SK-N-SH (cell line): ENCODE measurements at regions not wholly inside any gene's neighbourhood (a gene's known extent, or its start where the extent isn't known, plus 50 kb on each side); places are given as distances from the start of the nearest gene placed in this dataset.

Experiments used
- CTCF ChIA-PET: fragments of 300-600, 350-600 bp; formaldehyde crosslinking; extraction: SDS; loops from one replicate; lab custom pipeline; 2021; lab: Yijun Ruan, JAX
- POLR2A ChIA-PET: fragments of 350-600 bp; sonication (Branson Sonifier 250); formaldehyde crosslinking; extraction: SDS; loops from one replicate; lab custom pipeline; 2020; ENCODE audit warnings: antibody characterized with exemption, inconsistent platforms; lab: Yijun Ruan, JAX
- DNase-seq: peaks from one replicate; pipeline ENCODE4 v3.0.0; 2012
- H2AFZ ChIP-seq: fragments of 200-600 bp; sonication (generic); 2 replicates; pipeline ENCODE4 v1.8.1; 2016; ENCODE audit warnings: antibody characterized with exemption, mild to moderate bottlenecking, low read depth
- H3F3A ChIP-seq: fragments of 200-600 bp; sonication (generic); replicated peaks from 2 replicates; pipeline ENCODE3; 2016; ENCODE audit warnings: antibody characterized with exemption, mild to moderate bottlenecking; ENCODE audit not compliant: insufficient read depth
- H3K27ac ChIP-seq, 2 experiments: fragments of 200-500 bp in 1 of 2; fragments of 200-600 bp in 1 of 2; sonication (Bioruptor generic) in 1 of 2; sonication (generic), shearing (Covaris generic) in 1 of 2; 2 replicates each; pipeline versions ENCODE4 v1.5.1 to v1.6.1; 2014 to 2016; ENCODE audit warnings: low read depth in 2 of 2, inconsistent platforms in 1 of 2, low read length in 1 of 2, mild to moderate bottlenecking in 1 of 2, mixed read lengths in 1 of 2
- H3K27me3 ChIP-seq: fragments of 200-600 bp; sonication (generic), shearing (Covaris generic); 2 replicates; pipeline ENCODE4 v1.6.1; 2016; ENCODE audit warnings: mixed run types; ENCODE audit not compliant: insufficient read depth
- H3K36me3 ChIP-seq, 2 experiments: fragments of 200-500 bp in 1 of 2; fragments of 200-600 bp in 1 of 2; sonication (Bioruptor generic) in 1 of 2; sonication (generic) in 1 of 2; replicated peaks in 1 of 2; 2 replicates each; pipeline versions ENCODE3 to v1.5.1; 2014 to 2016; ENCODE audit warnings: low read length in 1 of 2, mild to moderate bottlenecking in 1 of 2; ENCODE audit not compliant: insufficient read depth in 2 of 2, control insufficient read depth in 1 of 2
- H3K4me1 ChIP-seq, 2 experiments: fragments of 200-500 bp in 1 of 2; fragments of 200-600 bp in 1 of 2; sonication (Bioruptor generic) in 1 of 2; sonication (generic), shearing (Covaris generic) in 1 of 2; 2 replicates each; pipeline versions ENCODE4 v1.5.1 to v1.6.1; 2014 to 2016; ENCODE audit warnings: low read depth in 1 of 2, low read length in 1 of 2, mixed run types in 1 of 2; ENCODE audit not compliant: insufficient read depth in 2 of 2, control insufficient read depth in 1 of 2
- H3K4me2 ChIP-seq: fragments of 200-600 bp; sonication (generic), shearing (Covaris generic); 2 replicates; pipeline ENCODE4 v1.6.1; 2017; ENCODE audit warnings: mixed run types
- H3K4me3 ChIP-seq, 2 experiments: fragments of 200-500 bp in 1 of 2; fragments of 200-600 bp in 1 of 2; sonication (Bioruptor generic) in 1 of 2; sonication (generic), shearing (Covaris generic) in 1 of 2; 2 replicates each; pipeline versions ENCODE4 v1.5.1 to v1.8.1; 2014 to 2016; ENCODE audit warnings: low read depth in 2 of 2, inconsistent platforms in 1 of 2, low read length in 1 of 2, mild to moderate bottlenecking in 1 of 2, mixed read lengths in 1 of 2, moderate library complexity in 1 of 2
- H3K79me2 ChIP-seq: fragments of 200-600 bp; sonication (generic); 2 replicates; pipeline ENCODE4 v1.8.1; 2017; ENCODE audit warnings: mild to moderate bottlenecking; ENCODE audit not compliant: insufficient read depth
- H3K9ac ChIP-seq: fragments of 200-600 bp; sonication (generic); 2 replicates; pipeline ENCODE4 v1.6.1; 2017; ENCODE audit warnings: mixed run types
- H3K9me2 ChIP-seq: fragments of 200-600 bp; sonication (generic); 2 replicates; pipeline ENCODE4 v1.6.1; 2017; ENCODE audit warnings: mixed run types
- H3K9me3 ChIP-seq: fragments of 200-600 bp; sonication (generic); 2 replicates; pipeline ENCODE4 v1.6.1; 2017; ENCODE audit warnings: mixed run types, mild to moderate bottlenecking, moderate library complexity
- H4K20me1 ChIP-seq: fragments of 200-600 bp; sonication (generic); 2 replicates; pipeline ENCODE4 v1.6.1; 2017; ENCODE audit warnings: mild to moderate bottlenecking, mixed run types; ENCODE audit not compliant: insufficient read depth
- CHD2 ChIP-seq: fragments of 150-350 bp; IDR thresholded peaks from 2 replicates; pipeline ENCODE4 v1.6.1; 2018; ENCODE audit warnings: low read length; ENCODE audit not compliant: partially characterized antibody
- ELF1 ChIP-seq: IDR thresholded peaks from 2 replicates; pipeline ENCODE4 v1.4.0; 2012
- EZH2phosphoT487 ChIP-seq: fragments of 200-600 bp; sonication (generic); IDR thresholded peaks from 2 replicates; pipeline ENCODE4 v1.6.1; 2017; ENCODE audit warnings: low read depth, mixed run types, mild to moderate bottlenecking, antibody characterized with exemption, moderate library complexity, borderline replicate concordance
- GABPA ChIP-seq: IDR thresholded peaks from 2 replicates; pipeline ENCODE4 v1.4.0; 2012; ENCODE audit warnings: low read depth, mild to moderate bottlenecking
- NFIC ChIP-seq: IDR thresholded peaks from 2 replicates; pipeline ENCODE4 v1.4.0; 2012; ENCODE audit warnings: borderline replicate concordance
- NRF1 ChIP-seq: IDR thresholded peaks from 2 replicates; pipeline ENCODE4 v1.6.1; 2012; ENCODE audit warnings: low read depth, mild to moderate bottlenecking, low read length
- POLR2AphosphoS5 ChIP-seq: IDR thresholded peaks from 2 replicates; pipeline ENCODE4 v1.6.1; 2012; ENCODE audit warnings: low read depth, low read length
- RFX5 ChIP-seq: IDR thresholded peaks from 2 replicates; pipeline ENCODE4 v1.6.1; 2012; ENCODE audit warnings: mild to moderate bottlenecking, improper control_type of control experiment, low read length
- RXRA ChIP-seq: IDR thresholded peaks from 2 replicates; pipeline ENCODE4 v1.4.0; 2012; ENCODE audit warnings: low read depth, mild to moderate bottlenecking, borderline replicate concordance
- SMC3 ChIP-seq: IDR thresholded peaks from 2 replicates; pipeline ENCODE4 v1.6.1; 2012; ENCODE audit warnings: low read depth, low read length, improper control_type of control experiment
- TAF1 ChIP-seq: IDR thresholded peaks from 2 replicates; pipeline ENCODE4 v1.6.1; 2012; ENCODE audit warnings: low read depth, mild to moderate bottlenecking, low read length, moderate library complexity, borderline replicate concordance
- TEAD4 ChIP-seq: IDR thresholded peaks from 2 replicates; pipeline ENCODE4 v1.4.0; 2012; ENCODE audit warnings: mild to moderate bottlenecking, borderline replicate concordance; ENCODE audit not compliant: insufficient read depth
- WGBS: methylation state at CpG from one replicate; pipeline ENCODE4 v1.1.6; 2017; ENCODE audit warnings: low lambda C conversion rate; 5-methylcytosine and 5-hydroxymethylcytosine counted together
- TF ChIP-seq, protein P1 (sequence below): fragments of 200-600 bp; sonication (generic); IDR thresholded peaks from 2 replicates; pipeline ENCODE4 v1.6.1; 2017; ENCODE audit warnings: antibody characterized with exemption, mild to moderate bottlenecking, moderate library complexity
- TF ChIP-seq, protein P2 (sequence below): fragments of 150-350 bp; IDR thresholded peaks from 2 replicates; pipeline ENCODE4 v1.6.1; 2016; ENCODE audit warnings: mild to moderate bottlenecking, low read depth, low read length
- TF ChIP-seq, protein P3 (sequence below): IDR thresholded peaks from 2 replicates; pipeline ENCODE4 v1.6.1; 2012; ENCODE audit warnings: mild to moderate bottlenecking, low read depth, low read length, moderate library complexity

DNA sequence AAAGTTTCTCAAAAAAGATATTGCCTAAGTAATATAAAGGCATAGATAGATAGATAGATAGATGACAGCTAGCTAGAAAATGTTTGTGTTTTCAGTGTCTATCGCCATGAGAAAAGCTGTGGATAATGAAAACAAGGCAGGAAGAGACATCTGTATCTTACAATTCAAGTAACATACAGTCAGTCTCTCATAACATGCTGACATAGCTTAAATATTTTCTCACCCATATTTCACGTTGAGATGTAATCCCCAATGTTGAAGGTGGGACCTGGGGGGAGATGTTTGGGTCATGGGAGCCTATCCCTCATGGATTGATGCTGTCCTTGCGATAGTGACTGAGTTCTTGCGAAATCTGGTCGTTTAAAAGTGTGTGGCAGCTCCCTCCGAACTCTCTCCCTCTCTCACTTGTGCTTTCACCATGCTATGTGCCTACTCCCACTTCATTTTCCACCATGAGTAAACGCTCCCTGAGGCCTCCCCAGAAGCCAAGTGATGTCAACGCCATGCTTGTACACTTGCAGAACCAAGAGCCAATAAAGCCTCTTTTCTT is 856.8 kb upstream of the ADAMTS5 start (continued):
- TF ChIP-seq RXRA (no peak), GABPA (no peak), POLR2AphosphoS5 (no peak), ELF1 (no peak), NRF1 (no peak), CHD2 (no peak), SMC3 (no peak)

DNA sequence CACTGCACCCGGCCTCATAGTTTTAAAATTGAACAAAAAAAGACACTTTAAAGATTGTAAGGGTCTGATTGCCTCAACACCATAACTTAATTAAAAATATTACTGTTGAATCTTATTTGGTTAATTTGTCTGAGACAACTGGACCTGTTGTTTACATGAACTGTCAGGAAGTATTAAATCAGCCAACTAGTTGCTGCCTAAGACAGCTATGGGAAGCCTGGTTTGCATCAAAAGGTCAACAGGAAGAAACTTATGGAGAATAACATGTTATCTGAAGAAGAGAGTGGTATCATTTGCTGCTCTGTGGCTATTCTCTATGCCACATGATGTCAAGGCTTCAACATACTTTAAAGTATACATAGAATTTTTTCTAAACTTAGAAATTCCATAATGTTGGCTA is 853.5 kb upstream of the ADAMTS5 start:
- H3K9me2 ChIP-seq = no peaks in the 10 kb centered on the region
- no peak for TF ChIP-seq RXRA
- H3K4me3 ChIP-seq = no peak overlapping the region
- no peak overlapping the region for H2AFZ ChIP-seq
- no peaks in the 10 kb centered on the region for H3K79me2 ChIP-seq
- 64% methylated on average over 1 of the region's 1 CpG for WGBS
- CTCF ChIA-PET = no interaction called here
- no peaks in the 10 kb centered on the region for H3F3A ChIP-seq
- no peak overlapping the region for H3K9ac ChIP-seq
- H4K20me1 ChIP-seq = no peaks in the 10 kb centered on the region
- DNase-seq = no peak
- no peaks in the 10 kb centered on the region for H3K27me3 ChIP-seq
- POLR2A ChIA-PET = no interaction called here
- no peak overlapping the region for H3K27ac ChIP-seq
- no peaks in the 10 kb centered on the region; a peak in 2 of 4 replicates for H3K4me1 ChIP-seq
- H3K4me2 ChIP-seq = no peak overlapping the region
- no peaks in the 10 kb centered on the region for H3K9me3 ChIP-seq
- H3K36me3 ChIP-seq = no peaks in the 10 kb centered on the region

DNA sequence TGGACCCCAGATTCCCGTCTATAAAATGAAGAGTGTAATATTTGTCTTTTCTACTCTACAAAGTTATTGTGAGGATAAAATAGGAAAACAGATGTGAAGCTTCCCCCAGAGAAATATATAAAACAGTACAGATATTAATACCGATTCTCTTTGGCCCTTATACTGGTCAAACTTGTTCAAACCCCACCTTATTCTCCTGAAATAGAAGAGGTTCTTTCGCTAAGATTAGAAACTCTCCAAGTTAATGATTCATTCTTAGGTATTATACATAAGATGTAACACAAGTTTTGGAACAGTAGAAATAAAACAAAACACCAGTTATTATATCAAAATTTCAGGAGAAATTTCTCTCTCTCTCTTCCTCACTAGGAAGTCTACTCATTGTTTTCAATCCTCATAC is 852.4 kb upstream of the ADAMTS5 start:
- no peak overlapping the region for H3K4me2 ChIP-seq
- no peaks in the 10 kb centered on the region for H3K9me3 ChIP-seq
- no peak overlapping the region for H3K4me3 ChIP-seq
- no peaks in the 10 kb centered on the region for H3K36me3 ChIP-seq
- H3K9me2 ChIP-seq = no peaks in the 10 kb centered on the region
- no peak overlapping the region for H3K27ac ChIP-seq
- POLR2A ChIA-PET = no interaction called here
- no peak for TF ChIP-seq GABPA
- no peak for TF ChIP-seq POLR2AphosphoS5
- TF ChIP-seq CHD2 = no peak
- TF ChIP-seq, protein P1, sequence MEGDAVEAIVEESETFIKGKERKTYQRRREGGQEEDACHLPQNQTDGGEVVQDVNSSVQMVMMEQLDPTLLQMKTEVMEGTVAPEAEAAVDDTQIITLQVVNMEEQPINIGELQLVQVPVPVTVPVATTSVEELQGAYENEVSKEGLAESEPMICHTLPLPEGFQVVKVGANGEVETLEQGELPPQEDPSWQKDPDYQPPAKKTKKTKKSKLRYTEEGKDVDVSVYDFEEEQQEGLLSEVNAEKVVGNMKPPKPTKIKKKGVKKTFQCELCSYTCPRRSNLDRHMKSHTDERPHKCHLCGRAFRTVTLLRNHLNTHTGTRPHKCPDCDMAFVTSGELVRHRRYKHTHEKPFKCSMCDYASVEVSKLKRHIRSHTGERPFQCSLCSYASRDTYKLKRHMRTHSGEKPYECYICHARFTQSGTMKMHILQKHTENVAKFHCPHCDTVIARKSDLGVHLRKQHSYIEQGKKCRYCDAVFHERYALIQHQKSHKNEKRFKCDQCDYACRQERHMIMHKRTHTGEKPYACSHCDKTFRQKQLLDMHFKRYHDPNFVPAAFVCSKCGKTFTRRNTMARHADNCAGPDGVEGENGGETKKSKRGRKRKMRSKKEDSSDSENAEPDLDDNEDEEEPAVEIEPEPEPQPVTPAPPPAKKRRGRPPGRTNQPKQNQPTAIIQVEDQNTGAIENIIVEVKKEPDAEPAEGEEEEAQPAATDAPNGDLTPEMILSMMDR = no peak
- no peak for TF ChIP-seq EZH2phosphoT487
- no peak for TF ChIP-seq TAF1
- TF ChIP-seq, protein P2, sequence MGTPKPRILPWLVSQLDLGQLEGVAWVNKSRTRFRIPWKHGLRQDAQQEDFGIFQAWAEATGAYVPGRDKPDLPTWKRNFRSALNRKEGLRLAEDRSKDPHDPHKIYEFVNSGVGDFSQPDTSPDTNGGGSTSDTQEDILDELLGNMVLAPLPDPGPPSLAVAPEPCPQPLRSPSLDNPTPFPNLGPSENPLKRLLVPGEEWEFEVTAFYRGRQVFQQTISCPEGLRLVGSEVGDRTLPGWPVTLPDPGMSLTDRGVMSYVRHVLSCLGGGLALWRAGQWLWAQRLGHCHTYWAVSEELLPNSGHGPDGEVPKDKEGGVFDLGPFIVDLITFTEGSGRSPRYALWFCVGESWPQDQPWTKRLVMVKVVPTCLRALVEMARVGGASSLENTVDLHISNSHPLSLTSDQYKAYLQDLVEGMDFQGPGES = no peak
- TF ChIP-seq RFX5 = no peak
- TF ChIP-seq, protein P3, sequence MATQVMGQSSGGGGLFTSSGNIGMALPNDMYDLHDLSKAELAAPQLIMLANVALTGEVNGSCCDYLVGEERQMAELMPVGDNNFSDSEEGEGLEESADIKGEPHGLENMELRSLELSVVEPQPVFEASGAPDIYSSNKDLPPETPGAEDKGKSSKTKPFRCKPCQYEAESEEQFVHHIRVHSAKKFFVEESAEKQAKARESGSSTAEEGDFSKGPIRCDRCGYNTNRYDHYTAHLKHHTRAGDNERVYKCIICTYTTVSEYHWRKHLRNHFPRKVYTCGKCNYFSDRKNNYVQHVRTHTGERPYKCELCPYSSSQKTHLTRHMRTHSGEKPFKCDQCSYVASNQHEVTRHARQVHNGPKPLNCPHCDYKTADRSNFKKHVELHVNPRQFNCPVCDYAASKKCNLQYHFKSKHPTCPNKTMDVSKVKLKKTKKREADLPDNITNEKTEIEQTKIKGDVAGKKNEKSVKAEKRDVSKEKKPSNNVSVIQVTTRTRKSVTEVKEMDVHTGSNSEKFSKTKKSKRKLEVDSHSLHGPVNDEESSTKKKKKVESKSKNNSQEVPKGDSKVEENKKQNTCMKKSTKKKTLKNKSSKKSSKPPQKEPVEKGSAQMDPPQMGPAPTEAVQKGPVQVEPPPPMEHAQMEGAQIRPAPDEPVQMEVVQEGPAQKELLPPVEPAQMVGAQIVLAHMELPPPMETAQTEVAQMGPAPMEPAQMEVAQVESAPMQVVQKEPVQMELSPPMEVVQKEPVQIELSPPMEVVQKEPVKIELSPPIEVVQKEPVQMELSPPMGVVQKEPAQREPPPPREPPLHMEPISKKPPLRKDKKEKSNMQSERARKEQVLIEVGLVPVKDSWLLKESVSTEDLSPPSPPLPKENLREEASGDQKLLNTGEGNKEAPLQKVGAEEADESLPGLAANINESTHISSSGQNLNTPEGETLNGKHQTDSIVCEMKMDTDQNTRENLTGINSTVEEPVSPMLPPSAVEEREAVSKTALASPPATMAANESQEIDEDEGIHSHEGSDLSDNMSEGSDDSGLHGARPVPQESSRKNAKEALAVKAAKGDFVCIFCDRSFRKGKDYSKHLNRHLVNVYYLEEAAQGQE = no peak
- TF ChIP-seq NFIC = no peak
- no peak for TF ChIP-seq RXRA
- no peak for TF ChIP-seq TEAD4
- H3K27me3 ChIP-seq = no peaks in the 10 kb centered on the region
- H4K20me1 ChIP-seq = no peaks in the 10 kb centered on the region
- no peaks in the 10 kb centered on the region for H3K79me2 ChIP-seq
- no peaks in the 10 kb centered on the region for H3F3A ChIP-seq
- no peak overlapping the region for H3K9ac ChIP-seq
- H3K4me1 ChIP-seq = no peaks in the 10 kb centered on the region; a peak in 2 of 4 replicates
- H2AFZ ChIP-seq = no peak overlapping the region
- no peak for DNase-seq
- CTCF ChIA-PET = interaction anchor here (1.2 kb wide), 1 partner anchor 24 kb away, joined by 3 read pairs; no protein-coding TSS in a partner anchor
- WGBS = 77% methylated on average over 3 of the region's 3 CpGs
